H1 (cell line): ENCODE measurements at regions not wholly inside any gene's neighbourhood (a gene's known extent, or its start where the extent isn't known, plus 50 kb on each side); places are given as distances from the start of the nearest gene placed in this dataset.

ENCODE experiments used
- EP300 ChIP-seq, 2 experiments: IDR thresholded peaks; 1 replicate in 1 of 2; 2 replicates in 1 of 2; pipeline ENCODE4 v1.6.1; 2011 to 2012; ENCODE audit warnings: low read depth in 2 of 2, low read length in 2 of 2, mild to moderate bottlenecking in 2 of 2, borderline replicate concordance in 1 of 2, inconsistent platforms in 1 of 2, moderate library complexity in 1 of 2
- RFX5 ChIP-seq: IDR thresholded peaks from 2 replicates; pipeline ENCODE4 v1.6.1; 2011; ENCODE audit warnings: low read depth, low read length, improper control_type of control experiment, borderline replicate concordance
- TF ChIP-seq, protein P1 (sequence below): fragments of 300-600 bp; sonication (generic); IDR thresholded peaks from 2 replicates; pipeline ENCODE4 v1.7.1; 2012; ENCODE audit warnings: low read length, moderate library complexity, mild to moderate bottlenecking, inconsistent platforms; ENCODE audit not compliant: insufficient replicate concordance

DNA sequence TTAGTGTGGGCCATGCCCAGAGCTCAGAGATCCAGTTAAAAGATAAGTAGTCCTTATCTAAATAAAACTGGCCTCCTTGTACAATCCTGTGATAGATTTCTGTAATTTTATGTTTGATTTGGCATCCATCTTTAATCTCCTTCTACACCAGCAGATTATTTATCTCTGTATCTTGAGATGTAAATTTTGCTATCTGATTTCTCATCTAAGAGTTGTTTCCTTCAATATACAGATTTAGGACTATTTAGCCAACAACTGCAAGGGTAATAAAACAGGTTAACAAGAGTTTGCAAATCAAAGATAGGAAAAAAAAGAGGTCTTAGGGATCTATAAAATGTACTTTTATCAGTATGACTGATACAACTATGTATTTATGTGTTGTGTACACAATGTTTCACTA lies 68.6 kb upstream of the ABCA12 start (continued):
- TF ChIP-seq, protein P1, sequence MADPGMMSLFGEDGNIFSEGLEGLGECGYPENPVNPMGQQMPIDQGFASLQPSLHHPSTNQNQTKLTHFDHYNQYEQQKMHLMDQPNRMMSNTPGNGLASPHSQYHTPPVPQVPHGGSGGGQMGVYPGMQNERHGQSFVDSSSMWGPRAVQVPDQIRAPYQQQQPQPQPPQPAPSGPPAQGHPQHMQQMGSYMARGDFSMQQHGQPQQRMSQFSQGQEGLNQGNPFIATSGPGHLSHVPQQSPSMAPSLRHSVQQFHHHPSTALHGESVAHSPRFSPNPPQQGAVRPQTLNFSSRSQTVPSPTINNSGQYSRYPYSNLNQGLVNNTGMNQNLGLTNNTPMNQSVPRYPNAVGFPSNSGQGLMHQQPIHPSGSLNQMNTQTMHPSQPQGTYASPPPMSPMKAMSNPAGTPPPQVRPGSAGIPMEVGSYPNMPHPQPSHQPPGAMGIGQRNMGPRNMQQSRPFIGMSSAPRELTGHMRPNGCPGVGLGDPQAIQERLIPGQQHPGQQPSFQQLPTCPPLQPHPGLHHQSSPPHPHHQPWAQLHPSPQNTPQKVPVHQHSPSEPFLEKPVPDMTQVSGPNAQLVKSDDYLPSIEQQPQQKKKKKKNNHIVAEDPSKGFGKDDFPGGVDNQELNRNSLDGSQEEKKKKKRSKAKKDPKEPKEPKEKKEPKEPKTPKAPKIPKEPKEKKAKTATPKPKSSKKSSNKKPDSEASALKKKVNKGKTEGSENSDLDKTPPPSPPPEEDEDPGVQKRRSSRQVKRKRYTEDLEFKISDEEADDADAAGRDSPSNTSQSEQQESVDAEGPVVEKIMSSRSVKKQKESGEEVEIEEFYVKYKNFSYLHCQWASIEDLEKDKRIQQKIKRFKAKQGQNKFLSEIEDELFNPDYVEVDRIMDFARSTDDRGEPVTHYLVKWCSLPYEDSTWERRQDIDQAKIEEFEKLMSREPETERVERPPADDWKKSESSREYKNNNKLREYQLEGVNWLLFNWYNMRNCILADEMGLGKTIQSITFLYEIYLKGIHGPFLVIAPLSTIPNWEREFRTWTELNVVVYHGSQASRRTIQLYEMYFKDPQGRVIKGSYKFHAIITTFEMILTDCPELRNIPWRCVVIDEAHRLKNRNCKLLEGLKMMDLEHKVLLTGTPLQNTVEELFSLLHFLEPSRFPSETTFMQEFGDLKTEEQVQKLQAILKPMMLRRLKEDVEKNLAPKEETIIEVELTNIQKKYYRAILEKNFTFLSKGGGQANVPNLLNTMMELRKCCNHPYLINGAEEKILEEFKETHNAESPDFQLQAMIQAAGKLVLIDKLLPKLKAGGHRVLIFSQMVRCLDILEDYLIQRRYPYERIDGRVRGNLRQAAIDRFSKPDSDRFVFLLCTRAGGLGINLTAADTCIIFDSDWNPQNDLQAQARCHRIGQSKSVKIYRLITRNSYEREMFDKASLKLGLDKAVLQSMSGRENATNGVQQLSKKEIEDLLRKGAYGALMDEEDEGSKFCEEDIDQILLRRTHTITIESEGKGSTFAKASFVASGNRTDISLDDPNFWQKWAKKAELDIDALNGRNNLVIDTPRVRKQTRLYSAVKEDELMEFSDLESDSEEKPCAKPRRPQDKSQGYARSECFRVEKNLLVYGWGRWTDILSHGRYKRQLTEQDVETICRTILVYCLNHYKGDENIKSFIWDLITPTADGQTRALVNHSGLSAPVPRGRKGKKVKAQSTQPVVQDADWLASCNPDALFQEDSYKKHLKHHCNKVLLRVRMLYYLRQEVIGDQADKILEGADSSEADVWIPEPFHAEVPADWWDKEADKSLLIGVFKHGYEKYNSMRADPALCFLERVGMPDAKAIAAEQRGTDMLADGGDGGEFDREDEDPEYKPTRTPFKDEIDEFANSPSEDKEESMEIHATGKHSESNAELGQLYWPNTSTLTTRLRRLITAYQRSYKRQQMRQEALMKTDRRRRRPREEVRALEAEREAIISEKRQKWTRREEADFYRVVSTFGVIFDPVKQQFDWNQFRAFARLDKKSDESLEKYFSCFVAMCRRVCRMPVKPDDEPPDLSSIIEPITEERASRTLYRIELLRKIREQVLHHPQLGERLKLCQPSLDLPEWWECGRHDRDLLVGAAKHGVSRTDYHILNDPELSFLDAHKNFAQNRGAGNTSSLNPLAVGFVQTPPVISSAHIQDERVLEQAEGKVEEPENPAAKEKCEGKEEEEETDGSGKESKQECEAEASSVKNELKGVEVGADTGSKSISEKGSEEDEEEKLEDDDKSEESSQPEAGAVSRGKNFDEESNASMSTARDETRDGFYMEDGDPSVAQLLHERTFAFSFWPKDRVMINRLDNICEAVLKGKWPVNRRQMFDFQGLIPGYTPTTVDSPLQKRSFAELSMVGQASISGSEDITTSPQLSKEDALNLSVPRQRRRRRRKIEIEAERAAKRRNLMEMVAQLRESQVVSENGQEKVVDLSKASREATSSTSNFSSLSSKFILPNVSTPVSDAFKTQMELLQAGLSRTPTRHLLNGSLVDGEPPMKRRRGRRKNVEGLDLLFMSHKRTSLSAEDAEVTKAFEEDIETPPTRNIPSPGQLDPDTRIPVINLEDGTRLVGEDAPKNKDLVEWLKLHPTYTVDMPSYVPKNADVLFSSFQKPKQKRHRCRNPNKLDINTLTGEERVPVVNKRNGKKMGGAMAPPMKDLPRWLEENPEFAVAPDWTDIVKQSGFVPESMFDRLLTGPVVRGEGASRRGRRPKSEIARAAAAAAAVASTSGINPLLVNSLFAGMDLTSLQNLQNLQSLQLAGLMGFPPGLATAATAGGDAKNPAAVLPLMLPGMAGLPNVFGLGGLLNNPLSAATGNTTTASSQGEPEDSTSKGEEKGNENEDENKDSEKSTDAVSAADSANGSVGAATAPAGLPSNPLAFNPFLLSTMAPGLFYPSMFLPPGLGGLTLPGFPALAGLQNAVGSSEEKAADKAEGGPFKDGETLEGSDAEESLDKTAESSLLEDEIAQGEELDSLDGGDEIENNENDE = no peak
- no peak for TF ChIP-seq RFX5
- TF ChIP-seq EP300 (IDR thresholded peaks at IDR 0.05; ENCODE audit: borderline replicate concordance in 1 of 2, low read depth in 2 of 2, low read length in 2 of 2) = no peak
